Cardiac fibroblast (primary cell): ENCODE measurements at regions not wholly inside any gene's neighbourhood (a gene's known extent, or its start where the extent isn't known, plus 50 kb on each side); places are given as distances from the start of the nearest gene placed in this dataset.

ENCODE experiments used
- DNase-seq, 2 donors: peaks; one replicate each; pipeline versions ENCODE4 v3.0.0 to v3.0.0-alpha.2; 2010; ENCODE audit warnings: low read depth in 2 of 2
- H3K4me3 ChIP-seq, 2 donors: replicated peaks in 1 of 2; 1 replicate in 1 of 2; 2 replicates in 1 of 2; pipeline ENCODE4 v1.5.1; 2011; ENCODE audit warnings: low read depth in 2 of 2, low read length in 2 of 2, mild to moderate bottlenecking in 2 of 2, moderate library complexity in 1 of 2
- CTCF ChIP-seq: IDR thresholded peaks from one replicate; pipeline ENCODE4 v1.5.1; 2011; ENCODE audit warnings: low read depth, mild to moderate bottlenecking, low read length, inconsistent platforms

GRCh38 chr6:44058617-44059358 lies 68.5 kb downstream of the MRPL14 start:
- no peak for TF ChIP-seq CTCF
- H3K4me3 ChIP-seq: no peak overlapping the region
- DNase-seq: peak; percentile 99 to 100

GRCh38 chr6:44057931-44058616 lies 69.2 kb downstream of the MRPL14 start:
- peak; percentile 54 to 68 for DNase-seq
- no peak overlapping the region for H3K4me3 ChIP-seq
- TF ChIP-seq CTCF: no peak

GRCh38 chr6:44057238-44057930 lies 69.9 kb downstream of the MRPL14 start:
- H3K4me3 ChIP-seq: no peak overlapping the region
- DNase-seq: peak; percentile 52 to 56
- TF ChIP-seq CTCF: no peak

GRCh38 chr6:44056392-44057237 lies 70.6 kb downstream of the MRPL14 start:
- peak; percentile 80 to 92 for DNase-seq
- H3K4me3 ChIP-seq: no peak overlapping the region
- TF ChIP-seq CTCF: no peak

- H3K4me3 ChIP-seq: no peak overlapping the region
- TF ChIP-seq CTCF: no peak
- DNase-seq: peak in 1 of 2 donors; percentile 40
Observed at GRCh38 chr6:44054721-44055559, 72.3 kb downstream of the MRPL14 start.
